Loucy (cell line): ENCODE measurements at regions not wholly inside any gene's neighbourhood (a gene's known extent, or its start where the extent isn't known, plus 50 kb on each side); places are given as distances from the start of the nearest gene placed in this dataset.
"Not testable (repeated sequence)": the region's sequence is repeated elsewhere in the genome, so short reads cannot be mapped to it uniquely, and the experiment has no call there.

ENCODE experiments used
- H2AFZ ChIP-seq: fragments of 200-600 bp; sonication (generic); 2 replicates; pipeline ENCODE4 v1.6.0; 2016; ENCODE audit warnings: antibody characterized with exemption, mild to moderate bottlenecking, low read length, moderate library complexity
- H3F3A ChIP-seq: fragments of 200-600 bp; 2 replicates; pipeline ENCODE4 v1.6.0; 2016; ENCODE audit warnings: antibody characterized with exemption, low read depth, mild to moderate bottlenecking
- H3K27me3 ChIP-seq: fragments of 200-600 bp; sonication (generic); 2 replicates; pipeline ENCODE4 v1.6.1; 2014; ENCODE audit warnings: low read length, mild to moderate bottlenecking; ENCODE audit not compliant: insufficient read depth, poor library complexity, severe bottlenecking
- H3K36me3 ChIP-seq: fragments of 200-600 bp; sonication (generic); 2 replicates; pipeline ENCODE4 v1.6.1; 2016; ENCODE audit warnings: low read length; ENCODE audit not compliant: insufficient read depth
- H3K4me1 ChIP-seq: fragments of 200-600 bp; sonication (generic); 2 replicates; pipeline ENCODE4 v1.5.1; 2014; ENCODE audit warnings: low read length, mild to moderate bottlenecking; ENCODE audit not compliant: insufficient read depth, poor library complexity, severe bottlenecking
- H3K4me2 ChIP-seq: fragments of 200-600 bp; sonication (generic); 2 replicates; pipeline ENCODE4 v1.6.0; 2014; ENCODE audit warnings: antibody characterized with exemption, low read length, low read depth, mild to moderate bottlenecking; ENCODE audit not compliant: poor library complexity, severe bottlenecking
- H3K4me3 ChIP-seq: fragments of 200-600 bp; sonication (generic); 2 replicates; pipeline ENCODE4 v1.5.1; 2014; ENCODE audit warnings: low read length, mild to moderate bottlenecking, mixed read lengths; ENCODE audit not compliant: poor library complexity, severe bottlenecking
- H3K79me2 ChIP-seq: fragments of 200-600 bp; sonication (generic); 2 replicates; pipeline ENCODE4 v1.6.1; 2014; ENCODE audit warnings: low read length; ENCODE audit not compliant: insufficient read depth
- H3K9ac ChIP-seq: fragments of 200-600 bp; sonication (generic); 2 replicates; pipeline ENCODE4 v1.6.0; 2014; ENCODE audit warnings: mild to moderate bottlenecking, low read depth, low read length, moderate library complexity; ENCODE audit not compliant: poor library complexity, severe bottlenecking
- H3K9me2 ChIP-seq: fragments of 200-600 bp; sonication (generic); replicated peaks from 2 replicates; pipeline ENCODE4 v1.6.1; 2016; ENCODE audit warnings: low read depth, low read length, mixed read lengths
- H3K9me3 ChIP-seq: fragments of 200-600 bp; sonication (generic); 2 replicates; pipeline ENCODE4 v1.6.1; 2014; ENCODE audit warnings: mild to moderate bottlenecking, antibody characterized with exemption, low read length, low read depth; ENCODE audit not compliant: insufficient read depth
- H4K20me1 ChIP-seq: fragments of 200-600 bp; sonication (generic); 2 replicates; pipeline ENCODE4 v1.6.0; 2014; ENCODE audit warnings: antibody characterized with exemption, low read length, mild to moderate bottlenecking; ENCODE audit not compliant: insufficient read depth, poor library complexity, severe bottlenecking
- EZH2phosphoT487 ChIP-seq: fragments of 200-600 bp; IDR thresholded peaks from 2 replicates; pipeline ENCODE4 v1.6.1; 2018; ENCODE audit warnings: antibody characterized with exemption, mild to moderate bottlenecking, moderate library complexity, borderline replicate concordance
- TF ChIP-seq, protein P1 (sequence below): fragments of 200-600 bp; sonication (generic); conservative IDR thresholded peaks from 2 replicates; pipeline ENCODE4 v1.5.1; 2014; ENCODE audit warnings: mild to moderate bottlenecking, antibody characterized with exemption, low read length

- Histone ChIP-seq H3K9ac (no peak overlapping the region), H3K4me3 (no peak overlapping the region), H4K20me1 (no peaks in the 10 kb centered on the region), H3K4me1 (no peaks in the 10 kb centered on the region), H3K4me2 (no peak overlapping the region), H3K79me2 (no peaks in the 10 kb centered on the region), H3K36me3 (no peaks in the 10 kb centered on the region), H3K9me3 (no peaks in the 10 kb centered on the region), H3F3A (no peaks in the 10 kb centered on the region), H3K9me2 (no peaks in the 10 kb centered on the region), H2AFZ (no peak overlapping the region), H3K27me3 (no peaks in the 10 kb centered on the region)
- TF ChIP-seq, protein P1, sequence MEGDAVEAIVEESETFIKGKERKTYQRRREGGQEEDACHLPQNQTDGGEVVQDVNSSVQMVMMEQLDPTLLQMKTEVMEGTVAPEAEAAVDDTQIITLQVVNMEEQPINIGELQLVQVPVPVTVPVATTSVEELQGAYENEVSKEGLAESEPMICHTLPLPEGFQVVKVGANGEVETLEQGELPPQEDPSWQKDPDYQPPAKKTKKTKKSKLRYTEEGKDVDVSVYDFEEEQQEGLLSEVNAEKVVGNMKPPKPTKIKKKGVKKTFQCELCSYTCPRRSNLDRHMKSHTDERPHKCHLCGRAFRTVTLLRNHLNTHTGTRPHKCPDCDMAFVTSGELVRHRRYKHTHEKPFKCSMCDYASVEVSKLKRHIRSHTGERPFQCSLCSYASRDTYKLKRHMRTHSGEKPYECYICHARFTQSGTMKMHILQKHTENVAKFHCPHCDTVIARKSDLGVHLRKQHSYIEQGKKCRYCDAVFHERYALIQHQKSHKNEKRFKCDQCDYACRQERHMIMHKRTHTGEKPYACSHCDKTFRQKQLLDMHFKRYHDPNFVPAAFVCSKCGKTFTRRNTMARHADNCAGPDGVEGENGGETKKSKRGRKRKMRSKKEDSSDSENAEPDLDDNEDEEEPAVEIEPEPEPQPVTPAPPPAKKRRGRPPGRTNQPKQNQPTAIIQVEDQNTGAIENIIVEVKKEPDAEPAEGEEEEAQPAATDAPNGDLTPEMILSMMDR, result no peak
- TF ChIP-seq EZH2phosphoT487, result no peak
These were observed 53.1 kb upstream of the SETMAR start for GRCh38 chr3:4250064-4250463.

- Histone ChIP-seq H3K79me2 (no peaks in the 10 kb centered on the region), H3K4me3 (no peak overlapping the region), H3K9me3 (no peaks in the 10 kb centered on the region), H4K20me1 (no peaks in the 10 kb centered on the region), H3F3A (no peaks in the 10 kb centered on the region), H3K9me2 (no peaks in the 10 kb centered on the region), H3K4me1 (no peaks in the 10 kb centered on the region), H3K27me3 (no peaks in the 10 kb centered on the region), H2AFZ (no peak overlapping the region), H3K9ac (no peak overlapping the region), H3K36me3 (no peaks in the 10 kb centered on the region), H3K4me2 (no peak overlapping the region)
- no peak for TF ChIP-seq EZH2phosphoT487
- TF ChIP-seq, protein P1, result no peak
These were observed 51.8 kb upstream of the SETMAR start for GRCh38 chr3:4251412-4251811.

DNA sequence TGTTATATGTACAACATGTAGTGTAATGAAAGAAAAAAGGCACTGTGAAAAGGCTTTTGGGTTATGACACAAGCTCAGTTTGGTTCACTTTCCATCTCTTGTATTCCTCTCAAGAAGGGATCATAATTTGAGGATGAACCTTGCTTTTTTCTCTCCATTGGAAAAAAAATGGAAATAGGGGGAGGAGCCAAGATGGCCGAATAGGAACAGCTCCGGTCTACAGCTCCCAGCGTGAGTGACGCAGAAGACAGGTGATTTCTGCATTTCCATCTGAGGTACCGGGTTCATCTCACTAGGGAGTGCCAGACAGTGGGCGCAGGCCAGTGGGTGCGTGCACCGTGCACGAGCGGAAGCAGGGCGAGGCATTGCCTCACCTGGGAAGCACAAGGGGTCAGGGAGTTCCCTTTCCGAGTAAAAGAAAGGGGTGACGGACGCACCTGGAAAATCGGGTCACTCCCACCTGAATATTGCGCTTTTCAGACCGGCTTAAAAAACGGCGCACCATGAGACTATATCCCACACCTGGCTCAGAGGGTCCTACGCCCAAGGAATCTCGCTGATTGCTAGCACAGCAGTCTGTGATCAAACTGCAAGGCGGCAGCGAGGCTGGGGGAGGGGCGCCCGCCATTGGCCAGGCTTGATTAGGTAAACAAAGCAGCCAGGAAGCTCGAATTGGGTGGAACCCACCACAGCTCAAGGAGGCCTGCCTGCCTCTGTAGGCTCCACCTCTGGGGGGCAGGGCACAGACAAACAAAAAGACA lies 49.9 kb upstream of the SETMAR start:
- H3K79me2 ChIP-seq, H3K27me3 ChIP-seq, H2AFZ ChIP-seq, H3K4me3 ChIP-seq, H3K4me1 ChIP-seq, H3K9me2 ChIP-seq, H3K36me3 ChIP-seq, H3F3A ChIP-seq, H3K9me3 ChIP-seq, H4K20me1 ChIP-seq, H3K9ac ChIP-seq, H3K4me2 ChIP-seq: not testable (repeated sequence)
